ENCODE measurements at regions not wholly inside any gene's neighbourhood (a gene's known extent, or its start where the extent isn't known, plus 50 kb on each side); places are given as distances from the start of the nearest gene placed in this dataset.

DNA sequence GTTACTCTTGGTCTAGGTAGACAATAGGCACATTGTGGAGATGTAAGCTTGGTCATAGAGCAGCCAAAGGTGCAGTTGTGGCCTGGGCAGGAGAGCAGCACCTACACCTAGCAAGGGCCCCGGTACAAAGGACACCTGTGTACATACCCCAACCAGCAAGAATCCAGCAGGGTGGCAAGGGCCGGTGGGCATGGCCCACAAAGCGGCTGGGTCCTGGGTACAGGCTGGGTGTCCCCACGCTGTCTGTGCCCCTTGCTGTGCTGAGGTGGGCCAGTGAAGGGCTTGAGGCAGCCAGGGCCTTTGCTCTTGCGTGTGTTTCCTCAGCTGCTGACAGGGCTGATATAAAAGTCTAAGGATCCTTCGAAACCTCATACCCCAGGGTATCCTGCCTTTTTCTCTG lies 501.8 kb downstream of the EIPR1 start:
- TF ChIP-seq, protein P1, sequence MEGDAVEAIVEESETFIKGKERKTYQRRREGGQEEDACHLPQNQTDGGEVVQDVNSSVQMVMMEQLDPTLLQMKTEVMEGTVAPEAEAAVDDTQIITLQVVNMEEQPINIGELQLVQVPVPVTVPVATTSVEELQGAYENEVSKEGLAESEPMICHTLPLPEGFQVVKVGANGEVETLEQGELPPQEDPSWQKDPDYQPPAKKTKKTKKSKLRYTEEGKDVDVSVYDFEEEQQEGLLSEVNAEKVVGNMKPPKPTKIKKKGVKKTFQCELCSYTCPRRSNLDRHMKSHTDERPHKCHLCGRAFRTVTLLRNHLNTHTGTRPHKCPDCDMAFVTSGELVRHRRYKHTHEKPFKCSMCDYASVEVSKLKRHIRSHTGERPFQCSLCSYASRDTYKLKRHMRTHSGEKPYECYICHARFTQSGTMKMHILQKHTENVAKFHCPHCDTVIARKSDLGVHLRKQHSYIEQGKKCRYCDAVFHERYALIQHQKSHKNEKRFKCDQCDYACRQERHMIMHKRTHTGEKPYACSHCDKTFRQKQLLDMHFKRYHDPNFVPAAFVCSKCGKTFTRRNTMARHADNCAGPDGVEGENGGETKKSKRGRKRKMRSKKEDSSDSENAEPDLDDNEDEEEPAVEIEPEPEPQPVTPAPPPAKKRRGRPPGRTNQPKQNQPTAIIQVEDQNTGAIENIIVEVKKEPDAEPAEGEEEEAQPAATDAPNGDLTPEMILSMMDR (IDR thresholded peaks at IDR 0.05): no peak
- TF ChIP-seq POLR2A (IDR thresholded peaks at IDR 0.05): no peak

Data from body of pancreas (tissue), 4 donors.